ENCODE measurements at regions not wholly inside any gene's neighbourhood (a gene's known extent, or its start where the extent isn't known, plus 50 kb on each side); places are given as distances from the start of the nearest gene placed in this dataset.

DNA sequence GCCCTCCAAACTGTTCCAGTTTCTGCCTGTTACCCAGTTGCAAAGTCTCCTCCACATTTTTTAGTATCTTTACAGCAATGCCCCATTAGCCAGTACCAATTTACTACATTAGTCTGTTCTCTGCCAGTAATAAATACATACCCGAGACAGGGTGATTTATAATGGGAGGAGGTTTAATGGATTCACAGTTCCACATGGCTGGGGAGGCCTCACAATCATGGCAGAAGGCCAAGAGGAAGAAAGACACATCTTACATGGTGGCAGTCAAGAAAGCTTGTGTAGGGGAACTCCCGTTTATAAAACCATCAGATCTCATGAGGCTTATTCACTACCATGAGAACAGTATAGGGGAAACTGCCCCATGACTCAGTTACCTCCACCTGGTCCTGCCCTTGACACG is 600.7 kb upstream of the CDH6 start:
- peaks cover 11% of the 10 kb centered on the region for H3K9me3 Mint-ChIP-seq
- ChIA-PET CTCF (no interaction called here), POLR2A (no interaction called here)
- Histone ChIP-seq H3K4me3 (ENCODE audit: low read length) (no peak overlapping the region), H3K4me1 (ENCODE audit: insufficient read depth, low read length) (no peaks in the 10 kb centered on the region), H3K9me3 (ENCODE audit: control insufficient read depth in 1 of 2, insufficient read depth in 1 of 2, low read length in 2 of 2) (no peaks in the 10 kb centered on the region), H3K27me3 (ENCODE audit: control insufficient read depth in 1 of 2, insufficient read depth in 2 of 2, low read length in 2 of 2) (no peaks in the 10 kb centered on the region), H3K27ac (ENCODE audit: low read depth in 1 of 2, low read length in 2 of 2) (no peak overlapping the region), H3K36me3 (ENCODE audit: insufficient read depth, low read length) (no peaks in the 10 kb centered on the region)
- H3K4me1 Mint-ChIP-seq (ENCODE audit: low read depth) = no peaks in the 10 kb centered on the region
- no peaks in the 10 kb centered on the region for H3K36me3 Mint-ChIP-seq (ENCODE audit: low read depth)
- ATAC-seq (ENCODE audit: poor library complexity) (no peak), DNase-seq (no peak)
- no peak overlapping the region for H3K27ac Mint-ChIP-seq
- H3K4me3 Mint-ChIP-seq = no peak overlapping the region
- H3K27me3 Mint-ChIP-seq = no peaks in the 10 kb centered on the region
- no peak for TF ChIP-seq CTCF (IDR thresholded peaks at IDR 0.05)
- intact Hi-C loops (cut with DNase I, micrococcal nuclease) = no loop called here

GRCh38 chr5:30581198-30581935 is 612.1 kb upstream of the CDH6 start:
- Histone ChIP-seq H3K4me3 (ENCODE audit: low read length) (no peak overlapping the region), H3K27ac (ENCODE audit: low read depth in 1 of 2, low read length in 2 of 2) (no peak overlapping the region), H3K36me3 (ENCODE audit: insufficient read depth, low read length) (no peaks in the 10 kb centered on the region), H3K4me1 (ENCODE audit: insufficient read depth, low read length) (no peaks in the 10 kb centered on the region), H3K27me3 (ENCODE audit: control insufficient read depth in 1 of 2, insufficient read depth in 2 of 2, low read length in 2 of 2) (no peaks in the 10 kb centered on the region), H3K9me3 (ENCODE audit: control insufficient read depth in 1 of 2, insufficient read depth in 1 of 2, low read length in 2 of 2) (peaks cover 0 to 10% of the 10 kb centered on the region in 2 experiments)
- Mint-ChIP-seq H3K4me3 (no peak overlapping the region), H3K27me3 (no peaks in the 10 kb centered on the region), H3K36me3 (ENCODE audit: low read depth) (no peaks in the 10 kb centered on the region), H3K4me1 (ENCODE audit: low read depth) (no peaks in the 10 kb centered on the region), H3K27ac (no peak overlapping the region), H3K9me3 (peaks cover 7% of the 10 kb centered on the region)
- intact Hi-C loops (cut with DNase I, micrococcal nuclease) = loop anchor here in 1 of 2 experiments (10.0 kb wide), 1 partner anchor 607 kb away; no protein-coding TSS in a partner anchor
- ChIA-PET CTCF (no interaction called here), POLR2A (no interaction called here)
- ATAC-seq (ENCODE audit: poor library complexity) (no peak), DNase-seq (no peak)
- no peak for TF ChIP-seq CTCF (IDR thresholded peaks at IDR 0.05)

DNA sequence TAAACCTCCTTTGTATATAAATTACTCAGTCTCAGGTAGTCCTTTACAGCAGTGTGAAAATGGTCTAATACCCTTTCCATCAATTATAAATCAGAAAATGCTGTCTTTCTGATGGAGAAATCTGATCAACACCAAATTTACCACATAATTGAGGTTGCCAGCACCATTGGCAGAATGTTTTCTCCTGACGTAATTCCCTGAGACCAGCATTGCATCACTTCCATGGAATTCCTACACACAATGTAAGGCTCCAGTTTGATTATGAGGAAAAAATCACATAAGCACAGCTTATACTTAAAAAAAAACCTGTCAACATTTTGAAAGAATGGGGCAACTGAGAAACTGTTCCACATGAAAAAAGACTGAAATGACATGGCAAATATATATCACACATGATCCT is 618.7 kb upstream of the CDH6 start:
- ChIA-PET POLR2A (no interaction called here), CTCF (no interaction called here)
- DNase-seq (no peak), ATAC-seq (ENCODE audit: poor library complexity) (no peak)
- H3K27me3 ChIP-seq (ENCODE audit: control insufficient read depth in 1 of 2, insufficient read depth in 2 of 2, low read length in 2 of 2) = no peaks in the 10 kb centered on the region
- peaks cover 8% of the 10 kb centered on the region for H3K9me3 Mint-ChIP-seq
- no peak overlapping the region for H3K4me3 Mint-ChIP-seq
- no peak for TF ChIP-seq CTCF (IDR thresholded peaks at IDR 0.05)
- H3K4me1 ChIP-seq (ENCODE audit: insufficient read depth, low read length) = no peaks in the 10 kb centered on the region
- no peak overlapping the region for H3K27ac Mint-ChIP-seq
- H3K9me3 ChIP-seq (ENCODE audit: control insufficient read depth in 1 of 2, insufficient read depth in 1 of 2, low read length in 2 of 2) = peaks cover 0 to 16% of the 10 kb centered on the region in 2 experiments
- H3K27me3 Mint-ChIP-seq = no peaks in the 10 kb centered on the region
- no peaks in the 10 kb centered on the region for H3K4me1 Mint-ChIP-seq (ENCODE audit: low read depth)
- no peaks in the 10 kb centered on the region for H3K36me3 Mint-ChIP-seq (ENCODE audit: low read depth)
- intact Hi-C loops (cut with DNase I, micrococcal nuclease) = no loop called here
- H3K4me3 ChIP-seq (ENCODE audit: low read length) = no peak overlapping the region
- no peak overlapping the region for H3K27ac ChIP-seq (ENCODE audit: low read depth in 1 of 2, low read length in 2 of 2)
- no peaks in the 10 kb centered on the region for H3K36me3 ChIP-seq (ENCODE audit: insufficient read depth, low read length)

Measured in CD4-positive, alpha-beta T cell (primary cell).